HL-60/S4 treated with phorbol 12-myristate 13-acetate at 8.2 ng/mL for 4 days and 3 days (cell line): ENCODE measurements at regions not wholly inside any gene's neighbourhood (a gene's known extent, or its start where the extent isn't known, plus 50 kb on each side); places are given as distances from the start of the nearest gene placed in this dataset.

Experiments used
- in situ Hi-C: fragments of 300-500 bp; cut with MboI; formaldehyde crosslinking; loops from 2 replicates; pipeline ENCODE4 v1.15.0; 2022; ENCODE audit warnings: low sequenced_read_pairs

DNA sequence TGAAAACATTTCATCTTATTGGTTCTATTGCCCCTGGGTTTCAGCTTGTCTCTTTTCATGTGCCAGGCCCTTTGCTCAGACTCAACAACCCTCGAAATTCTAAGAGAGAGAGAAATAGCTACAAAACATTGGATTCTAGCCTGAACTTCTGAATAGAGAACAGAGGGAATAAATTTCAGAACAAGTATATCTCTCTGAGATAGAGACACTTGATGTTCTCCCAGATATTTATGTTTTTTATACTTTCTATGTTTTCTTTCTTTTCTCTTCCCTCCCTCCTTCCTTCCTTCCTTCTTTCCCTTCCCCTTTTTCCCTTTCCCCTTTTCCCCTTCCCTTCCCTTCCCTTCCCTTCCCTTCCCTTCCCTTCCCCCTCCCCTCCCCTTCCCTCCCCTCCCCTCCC lies 279.5 kb upstream of the SPRED2 start:
- in situ Hi-C loops: no loop called here

DNA sequence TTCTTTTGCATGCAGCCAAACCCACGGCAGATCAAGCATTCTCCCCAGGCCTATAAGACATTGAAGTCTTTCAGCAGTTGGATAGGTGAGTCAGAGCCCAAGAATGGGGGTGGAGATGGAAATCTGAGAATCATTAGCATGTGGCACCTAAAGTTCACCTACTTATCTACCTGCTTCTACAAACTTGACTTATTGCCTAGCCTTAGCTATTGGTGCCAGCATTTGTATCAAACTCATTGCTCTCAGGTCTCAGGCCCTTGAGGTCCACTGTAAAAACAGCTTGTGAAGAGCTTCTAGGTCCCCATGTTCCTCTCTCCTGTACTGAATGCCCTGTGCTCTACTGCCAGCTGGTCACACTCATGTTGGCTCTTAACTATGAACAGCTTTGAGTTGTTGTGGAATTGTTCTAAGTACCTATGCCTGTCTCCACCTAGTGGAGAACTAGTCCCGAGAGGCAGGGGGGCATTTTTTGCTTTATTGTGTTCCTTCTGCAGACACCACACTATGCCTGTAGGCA lies 278.4 kb upstream of the SPRED2 start:
- in situ Hi-C loops: no loop called here

DNA sequence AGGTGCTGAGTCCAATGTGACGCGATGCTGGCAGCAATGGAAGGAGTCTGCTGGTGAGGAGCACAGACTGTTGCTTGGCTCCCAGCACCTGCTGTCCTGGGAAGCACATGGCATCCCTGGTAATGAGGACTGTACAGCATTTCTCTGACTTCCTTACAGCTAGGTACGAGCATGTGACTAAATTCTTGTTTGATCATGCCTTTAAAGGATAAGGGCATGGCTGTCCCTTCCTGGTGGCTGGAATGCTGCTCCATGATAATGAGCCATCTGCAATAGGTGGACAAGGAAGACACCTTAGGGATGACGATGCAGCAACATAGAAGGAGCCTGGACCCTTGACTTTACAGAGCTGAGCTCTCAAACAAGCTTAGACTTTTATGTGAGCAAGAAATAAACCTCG lies 278.0 kb upstream of the SPRED2 start:
- in situ Hi-C loops: no loop called here

DNA sequence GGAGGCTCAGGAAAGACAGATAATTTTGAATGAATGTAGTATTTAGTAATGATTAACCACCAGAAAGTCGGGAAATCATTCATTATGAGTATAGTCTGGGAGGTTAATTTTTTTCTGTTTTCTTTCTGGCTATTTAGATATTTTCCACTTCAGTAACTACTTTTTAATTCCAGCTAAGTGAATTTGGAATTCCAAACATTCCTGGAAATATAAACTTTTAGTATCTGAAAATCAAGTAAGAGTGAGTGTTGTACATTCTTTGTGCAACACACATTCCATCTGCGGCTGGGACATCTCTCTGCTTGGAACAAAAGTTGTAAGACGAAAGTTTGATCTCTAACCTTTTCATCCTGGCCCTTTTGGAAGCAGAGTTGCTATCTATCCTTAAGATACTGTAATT lies 275.7 kb upstream of the SPRED2 start:
- in situ Hi-C loops: no loop called here

DNA sequence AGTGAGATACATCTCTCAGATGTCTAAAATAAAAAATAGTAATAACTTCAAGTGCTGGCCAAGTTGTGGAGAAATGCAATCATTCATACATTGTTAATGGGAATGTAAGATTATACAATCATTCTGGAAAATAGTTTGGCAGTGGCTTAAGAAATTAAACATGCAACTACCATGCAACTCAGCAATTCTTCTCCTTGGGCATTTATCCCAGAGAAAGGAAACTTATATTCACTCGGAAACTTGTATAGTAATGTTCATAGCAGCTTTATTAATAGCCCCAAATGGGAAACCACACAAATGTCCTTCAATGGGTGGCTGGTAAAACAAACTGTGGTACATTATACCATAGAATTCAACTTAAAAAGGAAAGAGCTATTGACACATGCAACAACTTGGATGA lies 274.0 kb upstream of the SPRED2 start:
- in situ Hi-C loops: no loop called here

DNA sequence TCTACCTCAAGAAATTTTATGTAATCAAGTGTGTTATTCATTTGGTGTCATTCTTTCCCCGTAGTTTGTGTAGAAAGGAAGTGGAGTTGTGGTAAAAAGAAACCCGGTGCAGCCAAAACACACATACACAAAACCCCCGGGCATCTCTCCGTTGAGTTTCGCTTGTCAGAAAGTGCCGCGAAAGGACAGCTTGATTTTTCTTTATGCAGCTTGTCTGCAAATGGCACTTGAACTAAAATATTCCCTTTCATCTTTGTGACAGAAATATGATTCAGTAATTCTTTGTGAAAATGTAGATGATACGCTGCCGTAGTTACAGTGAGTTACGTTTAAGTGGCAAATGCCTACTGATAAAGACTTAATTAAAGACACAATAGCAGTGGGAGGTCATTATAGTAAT lies 268.8 kb upstream of the SPRED2 start:
- in situ Hi-C loops: no loop called here

DNA sequence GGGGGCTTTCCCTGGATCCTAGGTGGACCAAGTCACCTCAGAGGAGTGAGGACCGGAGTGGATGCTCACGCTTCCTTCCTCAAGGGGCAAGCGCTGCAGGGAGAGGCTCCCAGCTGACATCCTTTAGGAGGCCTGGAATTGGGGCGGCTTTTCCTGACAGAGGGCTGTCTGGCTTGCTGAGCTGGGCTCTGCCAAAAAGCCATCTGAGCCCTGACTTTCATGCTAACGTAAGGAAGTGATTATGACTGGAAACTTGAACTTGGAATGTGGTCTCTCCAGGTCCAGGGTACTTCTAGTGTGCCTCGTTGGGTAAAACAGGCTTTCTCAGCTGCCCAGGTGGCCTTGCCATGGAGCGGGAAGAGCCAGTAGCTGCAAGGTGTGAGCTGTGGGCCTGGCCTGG lies 268.3 kb upstream of the SPRED2 start:
- in situ Hi-C loops: no loop called here

DNA sequence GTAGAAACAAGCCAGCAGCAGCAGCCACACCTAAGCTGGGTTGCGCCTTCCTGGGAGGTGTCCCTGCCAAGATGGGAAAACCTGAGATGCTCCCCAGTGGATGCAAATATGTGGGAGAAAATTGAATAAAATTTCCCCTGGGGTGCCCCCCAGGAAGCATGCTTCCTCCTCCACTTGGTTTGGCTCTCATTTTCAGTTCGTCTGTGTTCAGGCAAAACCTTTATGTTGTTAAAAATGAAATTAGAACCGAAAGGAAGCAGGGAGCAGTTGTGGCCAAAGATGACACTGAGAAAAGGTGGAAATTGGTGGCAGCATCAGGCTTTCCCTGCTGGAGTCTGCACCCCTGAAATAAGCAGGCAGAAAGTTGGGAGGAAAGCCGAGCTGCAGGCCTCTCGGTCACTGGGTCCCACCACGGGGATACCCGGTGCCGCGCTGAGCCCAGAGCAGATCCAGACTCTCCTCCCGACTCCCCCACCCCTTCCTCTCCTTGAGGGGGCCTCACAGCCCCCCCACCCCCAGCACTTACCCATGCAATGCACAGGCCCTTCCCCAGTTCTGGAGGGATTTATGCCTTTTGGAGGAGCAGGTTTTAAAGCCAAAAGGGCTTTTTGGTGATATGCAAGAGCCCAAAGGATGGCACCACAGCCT lies 267.7 kb upstream of the SPRED2 start:
- in situ Hi-C loops: no loop called here

DNA sequence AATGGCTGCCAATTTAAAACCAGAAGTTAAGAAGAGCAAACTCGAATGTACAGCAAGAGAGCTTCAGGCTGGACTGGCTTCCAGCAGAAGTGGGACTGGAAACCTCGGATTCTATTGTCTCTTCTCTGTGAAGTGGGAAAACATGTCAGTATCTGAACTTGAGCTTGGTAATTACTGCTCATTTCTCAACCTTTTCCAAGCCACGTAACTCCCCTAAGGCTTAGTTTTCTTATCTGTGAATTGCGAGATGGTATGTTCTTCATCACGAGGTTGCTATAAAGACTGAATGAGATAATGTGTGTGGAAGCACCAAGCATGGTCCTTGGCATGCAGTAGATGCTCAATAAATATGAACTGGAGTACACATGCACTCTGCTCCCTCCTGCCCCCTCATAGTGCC lies 259.4 kb upstream of the SPRED2 start:
- in situ Hi-C loops: no loop called here

DNA sequence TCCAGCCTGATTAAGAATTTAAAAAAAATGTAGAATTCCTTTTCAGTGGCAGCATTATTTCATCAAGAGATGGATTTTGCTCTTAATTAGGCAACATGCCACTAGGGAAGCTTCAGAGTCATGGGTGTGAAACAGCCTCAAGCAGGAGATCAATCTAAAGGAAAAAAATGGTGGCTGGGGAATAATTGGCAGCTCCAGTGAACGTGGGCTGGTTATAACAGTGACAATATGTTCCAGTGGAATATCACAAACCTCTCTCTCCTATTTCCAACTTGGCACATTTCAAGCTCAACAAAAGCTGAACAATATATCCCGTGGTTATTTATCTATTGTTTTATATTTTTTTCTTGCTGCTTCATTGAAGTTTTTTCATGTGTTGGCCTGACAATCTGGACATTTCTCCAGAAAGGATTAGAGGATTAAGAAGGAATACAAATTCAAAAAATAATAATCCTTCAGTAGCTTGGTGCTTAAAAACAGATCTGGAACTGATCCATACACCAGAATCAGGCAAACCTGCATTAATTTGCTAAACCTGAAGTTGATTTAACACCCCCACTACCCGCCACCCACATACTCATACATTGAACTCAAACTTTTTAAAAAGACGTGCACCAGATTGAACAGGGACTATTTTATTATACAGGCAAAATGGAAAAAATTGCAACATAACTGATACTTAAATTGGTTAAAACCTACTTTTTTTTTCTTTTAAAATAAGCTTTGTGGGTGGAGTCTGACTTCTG lies 255.9 kb upstream of the SPRED2 start:
- in situ Hi-C loops: no loop called here

DNA sequence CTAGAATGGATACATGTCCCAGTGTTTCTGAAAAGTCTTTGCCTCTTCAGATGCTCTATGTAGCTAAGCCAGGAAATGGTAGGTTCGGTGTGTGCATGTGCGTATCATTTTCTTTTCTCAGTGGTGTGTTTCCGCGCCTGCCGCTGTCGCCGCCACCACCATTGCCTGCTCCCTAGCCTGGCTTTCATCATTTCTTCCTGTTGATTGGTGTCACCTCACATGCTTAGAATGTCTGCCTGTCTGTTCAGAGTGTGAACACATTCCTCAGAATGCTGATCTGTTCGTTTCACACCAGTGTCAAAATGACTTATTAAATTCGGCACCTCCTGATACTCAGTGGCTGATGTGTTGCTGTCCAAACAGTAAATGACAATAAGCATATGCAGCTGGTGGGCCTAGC lies 255.2 kb upstream of the SPRED2 start:
- in situ Hi-C loops: no loop called here

DNA sequence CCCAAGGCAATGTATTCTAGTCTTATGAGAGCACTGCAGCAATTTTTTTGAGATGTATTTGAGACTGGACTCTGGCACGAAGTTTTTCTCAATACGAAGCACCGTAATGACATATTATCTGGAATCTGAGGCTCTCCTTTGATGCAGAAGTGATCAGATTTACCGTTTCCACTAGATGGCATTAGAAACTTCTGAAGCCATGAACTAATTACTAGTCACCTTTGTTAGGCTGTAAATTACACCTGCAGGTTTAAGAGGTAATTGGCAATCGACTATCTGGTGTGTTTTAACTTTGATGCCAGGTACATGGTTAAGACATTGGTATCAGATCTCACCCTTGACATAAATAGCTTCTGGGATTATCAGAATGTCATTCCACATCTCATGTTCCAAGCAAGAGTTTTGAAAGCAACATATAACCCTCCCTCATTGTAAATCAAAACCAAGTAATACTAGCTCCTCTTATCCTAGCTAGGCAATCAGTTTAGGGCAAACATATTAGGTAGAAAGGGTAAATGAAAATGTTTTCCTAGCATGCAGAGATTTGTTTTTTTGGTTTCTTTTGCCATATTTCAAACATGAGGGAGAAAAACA lies 254.6 kb upstream of the SPRED2 start:
- in situ Hi-C loops: no loop called here

DNA sequence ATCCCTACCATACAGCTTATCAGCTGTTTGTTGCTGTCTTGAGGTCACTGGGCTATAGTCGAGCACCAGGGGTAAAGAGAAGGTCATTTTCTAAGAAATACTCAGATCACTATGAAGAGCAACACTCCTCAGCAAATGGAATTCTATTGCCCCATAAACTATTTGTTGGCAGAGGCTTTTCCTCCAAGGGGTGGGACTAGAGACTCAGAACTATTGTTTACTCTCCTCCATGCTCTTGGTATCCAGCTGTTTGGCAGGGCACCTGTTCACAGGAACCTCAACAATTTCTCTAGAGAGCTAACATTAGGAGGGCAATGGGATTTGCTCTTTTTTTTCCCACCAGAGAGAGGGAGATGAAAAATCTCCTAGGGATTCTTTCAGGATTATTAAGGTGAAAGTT lies 249.1 kb upstream of the SPRED2 start:
- in situ Hi-C loops: no loop called here

DNA sequence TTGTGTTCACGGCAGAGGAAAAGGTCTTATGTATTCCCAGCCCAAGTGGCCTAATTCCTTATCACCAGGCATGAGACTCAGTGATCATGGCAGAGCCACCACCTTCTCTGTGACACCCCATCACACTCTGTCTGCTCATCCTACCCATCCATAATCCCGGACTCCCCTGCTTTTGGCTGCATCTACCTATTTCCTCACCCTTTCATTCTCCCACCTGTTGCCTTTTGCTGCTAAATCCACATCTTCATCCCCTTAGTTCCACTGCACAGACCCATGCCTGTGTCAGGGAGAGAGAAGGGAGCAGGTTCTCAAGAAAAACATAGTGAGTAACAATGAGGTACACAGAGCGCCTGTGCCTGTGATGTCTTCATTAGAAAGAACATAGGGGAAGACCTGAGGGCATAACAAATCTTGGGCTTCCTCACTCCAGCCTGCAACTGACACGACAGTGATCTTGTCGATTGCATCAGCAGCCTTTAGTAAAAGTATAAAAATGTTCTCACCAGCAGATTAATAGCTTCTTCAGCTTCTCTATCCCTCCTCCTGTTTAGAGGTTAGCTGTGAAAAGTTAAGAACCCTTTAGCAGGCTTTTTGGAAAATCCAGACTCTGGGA lies 246.5 kb upstream of the SPRED2 start:
- in situ Hi-C loops: no loop called here

DNA sequence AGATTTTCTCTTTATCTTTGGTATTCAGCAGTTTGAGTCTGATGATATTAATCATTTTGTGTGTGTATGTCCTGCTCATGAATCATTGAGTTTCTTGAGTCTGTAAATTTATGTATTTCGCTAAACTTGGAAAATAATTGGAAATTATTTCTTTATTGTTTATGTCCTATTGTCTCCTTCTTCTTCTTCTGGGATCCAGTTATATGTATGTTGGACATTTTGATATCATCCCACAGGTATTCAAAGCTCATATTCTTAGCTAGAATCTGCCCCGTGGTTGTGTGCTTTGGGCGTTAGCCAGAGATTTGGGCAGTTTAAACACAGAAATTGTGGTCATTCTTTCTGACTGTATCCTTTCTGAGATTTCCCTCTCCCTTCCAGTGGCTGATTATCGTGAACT lies 243.0 kb upstream of the SPRED2 start:
- in situ Hi-C loops: no loop called here

DNA sequence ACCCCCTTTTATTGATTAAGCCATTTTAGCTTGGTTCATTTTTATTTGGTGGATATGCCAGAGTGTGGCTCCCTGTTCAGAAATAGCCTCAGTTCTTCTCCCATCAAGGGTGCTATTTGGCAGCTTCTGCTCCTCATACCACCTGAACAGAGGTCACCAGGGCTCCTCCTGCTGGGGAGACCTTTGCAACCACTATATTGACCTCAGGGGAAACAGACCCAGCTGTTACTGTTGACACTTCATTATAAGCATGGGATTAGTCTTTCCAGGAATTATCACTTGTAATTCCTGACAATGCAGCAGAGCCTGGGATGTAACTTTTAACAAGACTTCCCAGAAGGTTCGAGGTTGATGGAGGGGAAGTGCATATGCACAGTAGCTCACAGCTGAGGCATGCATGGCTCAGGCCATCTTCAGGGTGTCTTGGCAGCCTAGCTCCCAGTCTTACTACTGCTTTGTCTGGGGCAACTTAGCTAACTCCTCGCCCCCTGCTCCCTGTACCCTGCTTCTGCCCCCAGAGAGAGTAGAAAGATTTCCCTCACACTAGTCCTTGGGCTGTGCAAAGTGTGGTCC lies 239.4 kb upstream of the SPRED2 start:
- in situ Hi-C loops: no loop called here

DNA sequence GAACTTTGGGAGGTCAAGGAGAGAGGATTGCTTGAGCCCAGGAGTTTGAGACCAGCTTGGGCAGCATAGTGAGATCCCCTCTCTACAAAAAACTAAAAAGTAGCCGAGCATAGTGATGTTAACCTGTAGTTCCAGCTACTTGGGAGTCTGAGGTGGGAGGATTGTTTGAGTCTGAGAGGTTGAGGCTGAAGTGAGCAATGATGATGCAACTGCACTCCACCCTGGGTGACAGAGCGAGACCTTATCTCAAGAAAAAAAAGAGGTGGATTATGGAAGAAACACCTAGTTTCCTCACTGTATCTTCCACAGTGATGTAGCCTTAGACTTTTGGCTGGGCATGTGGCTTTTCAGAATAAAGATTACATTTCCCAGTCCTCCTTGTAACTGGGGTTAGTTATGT lies 237.2 kb upstream of the SPRED2 start:
- in situ Hi-C loops: no loop called here

DNA sequence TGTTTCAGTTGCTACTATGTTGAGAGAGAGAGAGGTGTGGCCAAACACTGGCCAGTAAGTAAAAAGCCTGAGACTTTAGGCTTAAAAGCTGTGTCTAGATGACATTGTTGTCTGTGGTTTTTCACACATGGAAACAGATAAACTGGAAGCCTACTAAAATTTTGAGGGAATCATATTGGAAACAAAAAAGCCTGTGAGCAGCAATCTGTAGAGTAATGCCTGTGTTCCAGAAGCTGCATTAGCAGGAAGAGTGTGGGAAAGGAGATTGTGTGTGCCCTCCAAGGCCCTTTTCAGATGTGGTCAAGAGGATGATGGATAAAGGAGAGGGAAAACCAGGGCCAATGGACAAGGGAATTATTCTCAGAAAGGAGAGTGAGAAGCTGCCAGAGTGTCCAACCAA lies 236.3 kb upstream of the SPRED2 start:
- in situ Hi-C loops: no loop called here

DNA sequence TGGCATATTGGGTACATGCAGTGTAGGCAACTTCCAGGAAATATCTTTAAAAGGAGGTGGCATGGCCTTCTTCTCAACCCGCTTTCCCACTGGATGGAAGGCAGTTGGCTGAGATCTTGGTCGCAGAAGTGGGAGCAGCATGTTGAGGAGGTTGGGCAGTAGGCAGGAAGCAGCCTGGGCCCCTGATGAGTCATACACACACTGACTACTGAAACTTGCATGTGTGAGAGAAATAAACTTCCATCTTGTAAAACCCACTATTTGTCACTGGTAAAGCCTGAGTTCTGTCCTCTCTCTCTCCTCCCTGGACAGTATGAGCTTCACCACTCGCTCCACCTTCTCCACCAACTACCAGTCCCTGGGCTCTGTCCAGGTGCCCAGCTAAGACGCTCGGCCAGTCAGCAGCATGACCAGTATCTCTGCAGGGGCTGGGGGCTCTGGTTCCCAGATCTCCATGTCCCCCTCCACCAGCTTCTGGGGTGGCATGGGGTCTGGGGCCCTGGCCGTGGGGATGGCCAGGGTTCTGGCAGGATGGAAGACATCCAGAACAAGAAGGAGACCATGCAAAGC lies 233.8 kb upstream of the SPRED2 start:
- in situ Hi-C loops: no loop called here

DNA sequence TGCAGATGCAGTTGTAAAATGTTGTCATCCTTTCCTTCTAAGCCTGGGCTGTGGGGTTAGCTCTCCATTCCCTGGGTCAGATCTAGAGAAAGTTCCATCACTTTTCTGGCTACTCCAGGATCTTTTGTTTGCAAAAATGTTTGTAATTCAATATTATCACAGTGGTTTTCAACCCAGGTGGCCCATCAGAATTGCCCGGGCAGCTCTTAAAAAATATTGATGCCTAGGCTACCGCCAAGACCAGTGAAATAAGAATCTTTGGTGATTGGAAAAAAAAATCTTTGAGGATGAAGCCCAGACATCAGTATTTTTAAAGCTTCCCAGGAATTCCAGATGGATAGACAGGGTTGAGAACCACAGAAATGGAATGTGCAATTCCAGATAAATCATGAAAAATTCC lies 232.5 kb upstream of the SPRED2 start:
- in situ Hi-C loops: no loop called here

DNA sequence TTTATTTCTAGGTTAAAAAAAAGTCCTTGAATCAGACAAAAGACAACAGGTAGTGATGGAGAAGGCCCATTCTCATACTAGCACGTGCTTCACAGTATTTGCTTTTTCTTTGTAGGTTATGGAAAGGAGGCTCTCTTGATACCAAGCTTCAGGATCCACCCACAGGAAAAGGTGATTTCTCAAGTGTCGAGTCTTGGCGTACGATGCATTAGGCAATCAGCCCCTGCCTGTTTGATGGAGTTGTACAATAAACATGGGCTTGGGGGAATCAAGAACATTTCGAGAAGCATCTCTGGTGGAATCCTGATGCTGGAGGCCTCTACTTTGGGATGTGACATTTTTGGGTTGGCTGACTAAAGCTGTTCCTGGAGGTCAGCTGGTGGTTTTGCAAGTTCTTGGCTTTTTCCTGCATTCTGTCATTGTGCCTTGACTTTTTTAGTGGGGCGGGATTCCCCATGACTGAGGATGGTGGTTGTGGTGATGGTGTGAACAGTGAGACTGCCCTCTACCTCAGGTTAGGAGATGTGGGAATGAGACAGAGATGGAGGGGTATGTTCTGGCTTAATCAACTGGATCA lies 231.5 kb upstream of the SPRED2 start:
- in situ Hi-C loops: no loop called here
